Spleen (tissue), 7 donors: ENCODE measurements at regions not wholly inside any gene's neighbourhood (a gene's known extent, or its start where the extent isn't known, plus 50 kb on each side); places are given as distances from the start of the nearest gene placed in this dataset.

ENCODE experiments used
- POLR2A ChIP-seq, 3 donors: fragments of 450-650 bp; IDR thresholded peaks; one replicate each; pipeline ENCODE4 v1.5.1; 2017; ENCODE audit warnings: antibody characterized with exemption in 3 of 3, mild to moderate bottlenecking in 1 of 3
- POLR2AphosphoS5 ChIP-seq, 3 donors: sonication (generic); formaldehyde crosslinking; IDR thresholded peaks; one replicate each; pipeline ENCODE4 v1.5.1; 2017; ENCODE audit warnings: antibody characterized with exemption in 3 of 3
- TF ChIP-seq, protein P1 (sequence below), 11 experiments: fragments of 200-600 bp in 7 of 11; fragments of 450-650 bp in 4 of 11; sonication (generic) in 4 of 11; IDR thresholded peaks in 8 of 11; conservative IDR thresholded peaks in 3 of 11; 1 replicate in 7 of 11; 2 replicates in 4 of 11; pipeline versions ENCODE4 v1.4.0 to v1.8.0; 2016 to 2021; ENCODE audit warnings: antibody characterized with exemption in 11 of 11, inconsistent platforms in 4 of 11, mild to moderate bottlenecking in 1 of 11
- donor health status: DM: no; HTN: no; CAD: no; lungs with moderate emphysema.
- donor health status: DM: no; HTN: no; CAD: no.
- donor health status: DM: no; HTN: no; CAD: no.

DNA sequence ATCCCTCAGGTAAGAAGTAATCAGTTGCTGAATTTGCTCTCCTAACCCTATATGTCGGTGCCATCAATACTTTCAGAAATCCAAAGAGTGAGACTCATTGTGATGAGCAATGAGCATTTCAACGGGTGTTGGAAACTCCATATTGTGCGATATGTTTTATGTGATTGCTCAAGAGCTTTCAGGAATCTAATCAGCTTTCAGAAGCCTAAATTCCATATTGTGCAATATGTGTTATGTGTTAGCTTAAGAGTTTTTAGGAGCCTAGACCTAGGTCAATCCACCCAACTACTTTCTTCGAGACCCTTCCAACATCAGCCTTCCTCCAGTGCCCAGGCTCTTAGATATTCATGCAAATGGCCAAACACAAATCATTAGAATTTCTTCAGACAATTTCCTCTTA, 277.3 kb downstream of the DSC3 start:
- TF ChIP-seq, protein P1, sequence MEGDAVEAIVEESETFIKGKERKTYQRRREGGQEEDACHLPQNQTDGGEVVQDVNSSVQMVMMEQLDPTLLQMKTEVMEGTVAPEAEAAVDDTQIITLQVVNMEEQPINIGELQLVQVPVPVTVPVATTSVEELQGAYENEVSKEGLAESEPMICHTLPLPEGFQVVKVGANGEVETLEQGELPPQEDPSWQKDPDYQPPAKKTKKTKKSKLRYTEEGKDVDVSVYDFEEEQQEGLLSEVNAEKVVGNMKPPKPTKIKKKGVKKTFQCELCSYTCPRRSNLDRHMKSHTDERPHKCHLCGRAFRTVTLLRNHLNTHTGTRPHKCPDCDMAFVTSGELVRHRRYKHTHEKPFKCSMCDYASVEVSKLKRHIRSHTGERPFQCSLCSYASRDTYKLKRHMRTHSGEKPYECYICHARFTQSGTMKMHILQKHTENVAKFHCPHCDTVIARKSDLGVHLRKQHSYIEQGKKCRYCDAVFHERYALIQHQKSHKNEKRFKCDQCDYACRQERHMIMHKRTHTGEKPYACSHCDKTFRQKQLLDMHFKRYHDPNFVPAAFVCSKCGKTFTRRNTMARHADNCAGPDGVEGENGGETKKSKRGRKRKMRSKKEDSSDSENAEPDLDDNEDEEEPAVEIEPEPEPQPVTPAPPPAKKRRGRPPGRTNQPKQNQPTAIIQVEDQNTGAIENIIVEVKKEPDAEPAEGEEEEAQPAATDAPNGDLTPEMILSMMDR (IDR thresholded peaks at IDR 0.05 in 8 of 11, conservative IDR thresholded peaks at IDR 0.05 in 3 of 11), result no peak
- TF ChIP-seq POLR2A (IDR thresholded peaks at IDR 0.05) (no peak), POLR2AphosphoS5 (IDR thresholded peaks at IDR 0.05) (no peak)
